Kidney (tissue), 13 donors: ENCODE measurements at regions not wholly inside any gene's neighbourhood (a gene's known extent, or its start where the extent isn't known, plus 50 kb on each side); places are given as distances from the start of the nearest gene placed in this dataset.
A peak's percentile ranks its signal among the peaks of the same experiment; 100 is the strongest.

ENCODE experiments used
- DNase-seq, 5 donors: peaks; one replicate each; pipeline ENCODE4 v3.0.0-alpha.2; 2013 to 2020
- FAIRE-seq: peaks from 2 replicates; lab custom pipeline; 2012; peaks lifted over from hg19 to GRCh38; lab: Jason Lieb, UNC
- H3K27ac ChIP-seq, 2 donors: one replicate each; pipeline ENCODE4 v1.7.0; 2013; ENCODE audit warnings: low read depth in 2 of 2, low read length in 2 of 2, inconsistent platforms in 1 of 2
- H3K27me3 ChIP-seq: one replicate; pipeline ENCODE4 v1.7.1; 2013; ENCODE audit warnings: low read length, inconsistent platforms; ENCODE audit not compliant: control insufficient read depth, insufficient read depth
- H3K36me3 ChIP-seq, 3 donors: one replicate each; pipeline versions ENCODE4 v1.7.0 to v1.7.1; 2013; ENCODE audit warnings: low read length in 3 of 3, control low read depth in 1 of 3, inconsistent platforms in 1 of 3; ENCODE audit not compliant: insufficient read depth in 3 of 3, control insufficient read depth in 2 of 3
- H3K4me1 ChIP-seq, 3 donors: one replicate each; pipeline versions ENCODE4 v1.7.0 to v1.7.1; 2013; ENCODE audit warnings: low read length in 3 of 3, inconsistent platforms in 1 of 3, low read depth in 1 of 3; ENCODE audit not compliant: control insufficient read depth in 2 of 3, insufficient read depth in 2 of 3
- H3K4me3 ChIP-seq, 3 donors: one replicate each; pipeline versions ENCODE4 v1.7.0 to v1.8.1; 2013; ENCODE audit warnings: low read length in 3 of 3, control low read depth in 1 of 3, inconsistent platforms in 1 of 3
- H3K9ac ChIP-seq, 3 donors: one replicate each; pipeline versions ENCODE4 v1.7.0 to v1.7.1; 2013; ENCODE audit warnings: low read length in 3 of 3, control low read depth in 1 of 3, inconsistent platforms in 1 of 3
- H3K9me3 ChIP-seq, 3 donors: one replicate each; pipeline versions ENCODE4 v1.7.0 to v1.7.1; 2013; ENCODE audit warnings: low read length in 3 of 3, control low read depth in 1 of 3, inconsistent platforms in 1 of 3; ENCODE audit not compliant: control insufficient read depth in 2 of 3, insufficient read depth in 1 of 3
- CTCF ChIP-seq: IDR thresholded peaks from 3 replicates; pipeline ENCODE4 v1.5.1; 2012; ENCODE audit warnings: mild to moderate bottlenecking, moderate library complexity, borderline replicate concordance; ENCODE audit not compliant: insufficient read depth; ENCODE audit errors: extremely low read depth
- intact Hi-C: fragments of 100-400 bp; cut with DNase I; formaldehyde crosslinking; loops from one replicate; pipeline ENCODE4 v1.11.1; 2022
- donor health status: control.
- donor health status: control.
- donor health status: control.
- donor health status: control.
- donor health status: control.
- donor health status: DM: yes; HTN: yes; CAD: no.
- donor health status: Normal renal cell carcinoma (clear cell type).

GRCh38 chrX:30971774-30972603 is 82.9 kb upstream of the TAB3 start:
- peak overlapping the region in 2 of 3 donors; percentile 29 to 43 for H3K4me3 ChIP-seq
- FAIRE-seq, result peak; percentile 88
- H3K4me1 ChIP-seq, result no peaks in the 10 kb centered on the region
- peak in 4 of 5 donors; percentile 22 to 57 (median 41) for DNase-seq
- intact Hi-C loops, result no loop called here
- H3K27ac ChIP-seq, result no peak overlapping the region
- no peaks in the 10 kb centered on the region for H3K27me3 ChIP-seq
- no peaks in the 10 kb centered on the region for H3K36me3 ChIP-seq
- no peaks in the 10 kb centered on the region for H3K9me3 ChIP-seq
- peak overlapping the region in 1 of 3 donors; percentile 42 for H3K9ac ChIP-seq
- TF ChIP-seq CTCF, result peak; percentile 53

- Histone ChIP-seq H3K9ac (no peak overlapping the region), H3K9me3 (no peaks in the 10 kb centered on the region), H3K36me3 (no peaks in the 10 kb centered on the region), H3K27ac (no peak overlapping the region), H3K4me1 (no peaks in the 10 kb centered on the region), H3K4me3 (no peak overlapping the region), H3K27me3 (no peaks in the 10 kb centered on the region)
- no peak for DNase-seq
- TF ChIP-seq CTCF, result no peak
- FAIRE-seq, result no peak
- intact Hi-C loops, result no loop called here
These were observed 78.5 kb upstream of the TAB3 start for GRCh38 chrX:30967516-30967915.

- no peak overlapping the region for H3K27ac ChIP-seq
- H3K9me3 ChIP-seq, result no peaks in the 10 kb centered on the region
- DNase-seq, result no peak
- H3K9ac ChIP-seq, result no peak overlapping the region
- H3K4me1 ChIP-seq, result no peaks in the 10 kb centered on the region
- H3K27me3 ChIP-seq, result no peaks in the 10 kb centered on the region
- H3K4me3 ChIP-seq, result no peak overlapping the region
- TF ChIP-seq CTCF, result no peak
- FAIRE-seq, result peak; percentile 17
- intact Hi-C loops, result no loop called here
- H3K36me3 ChIP-seq, result no peaks in the 10 kb centered on the region
These were observed 76.7 kb upstream of the TAB3 start for GRCh38 chrX:30965767-30966166.
